Stimulated activated CD8-positive, alpha-beta memory T cell treated with anti-CD3 and anti-CD28 coated beads, Interleukin-12 subunit alpha, Interleukin-12 subunit beta, amount 100 ng/mL, for 24 hours (primary cell): ENCODE measurements at regions not wholly inside any gene's neighbourhood (a gene's known extent, or its start where the extent isn't known, plus 50 kb on each side); places are given as distances from the start of the nearest gene placed in this dataset.
"Not testable (repeated sequence)": the region's sequence is repeated elsewhere in the genome, so short reads cannot be mapped to it uniquely, and the experiment has no call there.

ENCODE experiments used
- DNase-seq: peaks from one replicate; pipeline ENCODE4 v3.0.0-alpha.2; 2020; ENCODE audit errors: extremely low read depth

DNA sequence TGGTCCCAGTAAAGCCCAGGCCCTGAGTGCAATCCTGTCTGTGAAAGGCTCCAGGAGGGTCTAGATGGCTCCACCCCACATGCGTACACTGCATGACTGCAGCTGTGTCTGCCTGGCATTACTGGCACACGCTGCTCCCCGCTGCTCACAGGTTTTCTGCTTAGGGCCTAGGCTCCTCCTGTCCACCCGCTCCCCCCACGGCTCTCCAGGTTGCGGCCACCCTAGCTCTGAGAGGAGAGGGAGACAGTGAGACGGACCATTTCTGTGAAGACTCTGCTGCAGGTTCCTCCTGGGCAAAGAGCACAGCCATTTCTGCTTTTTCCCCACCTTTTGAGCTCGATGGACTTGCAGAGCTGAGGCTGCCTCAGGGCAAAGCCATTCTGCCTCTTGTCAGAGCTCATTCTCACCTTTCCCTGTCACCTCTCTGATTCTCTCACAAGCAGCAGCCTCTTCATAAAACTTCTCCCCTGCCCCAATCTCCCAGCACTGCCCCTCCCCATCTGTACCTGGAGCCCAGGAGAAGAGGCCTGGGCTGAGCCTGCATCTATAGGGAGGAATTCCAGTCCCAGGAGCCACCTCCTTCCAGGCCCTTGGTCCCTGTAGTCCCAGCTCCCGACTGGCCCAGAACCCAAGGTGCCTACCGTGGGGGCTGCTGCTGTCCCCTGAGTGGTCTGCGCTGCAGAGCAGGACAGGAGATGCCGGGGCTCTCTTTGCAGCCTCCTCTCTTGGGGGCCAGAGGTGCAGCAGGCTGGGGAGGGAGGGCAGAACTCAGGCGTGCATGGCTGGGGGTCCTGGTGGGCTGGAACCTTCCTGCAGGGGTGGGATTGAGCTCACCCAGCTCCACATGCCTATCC is 433.7 kb upstream of the B3GAT1 start:
- DNase-seq, result no peak

DNA sequence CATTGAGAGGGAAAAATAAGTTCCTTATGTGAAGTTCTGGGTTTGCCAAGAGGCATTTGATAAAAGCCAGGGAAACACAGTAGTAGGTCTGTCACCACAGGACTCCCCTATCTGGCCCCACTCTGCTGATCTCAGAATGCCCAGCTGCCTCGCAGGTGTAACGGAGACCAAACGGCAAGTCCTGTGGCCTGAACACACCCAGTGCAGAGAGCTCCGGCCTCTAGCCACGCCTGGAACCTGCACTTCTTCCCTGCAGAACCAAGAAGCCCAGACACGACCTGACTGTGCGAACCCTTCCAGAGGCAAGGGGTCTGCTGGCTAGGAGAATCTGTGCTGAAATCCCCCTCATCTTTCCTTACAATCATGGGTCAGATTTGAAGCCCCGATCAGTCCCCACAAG is 432.8 kb upstream of the B3GAT1 start:
- no peak for DNase-seq

DNA sequence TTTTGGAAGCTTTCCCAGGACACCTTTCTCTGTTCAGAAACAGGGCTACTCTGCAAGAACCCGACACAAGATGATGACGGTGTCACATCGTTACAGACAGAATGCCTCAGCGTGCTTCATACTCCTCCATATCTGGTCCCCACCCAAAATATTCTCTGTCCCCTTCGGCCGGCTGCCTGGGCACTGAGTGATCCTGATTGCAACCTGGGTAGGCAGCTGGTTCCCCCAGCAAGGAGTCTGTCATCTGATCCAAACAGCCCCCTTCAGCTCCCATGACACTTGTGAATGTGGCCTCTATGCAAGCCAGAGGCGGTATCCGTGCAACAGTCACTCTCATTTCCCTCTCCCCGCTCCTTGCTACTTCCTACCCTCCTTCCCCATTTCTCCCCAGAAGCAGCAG is 431.7 kb upstream of the B3GAT1 start:
- no peak for DNase-seq

DNA sequence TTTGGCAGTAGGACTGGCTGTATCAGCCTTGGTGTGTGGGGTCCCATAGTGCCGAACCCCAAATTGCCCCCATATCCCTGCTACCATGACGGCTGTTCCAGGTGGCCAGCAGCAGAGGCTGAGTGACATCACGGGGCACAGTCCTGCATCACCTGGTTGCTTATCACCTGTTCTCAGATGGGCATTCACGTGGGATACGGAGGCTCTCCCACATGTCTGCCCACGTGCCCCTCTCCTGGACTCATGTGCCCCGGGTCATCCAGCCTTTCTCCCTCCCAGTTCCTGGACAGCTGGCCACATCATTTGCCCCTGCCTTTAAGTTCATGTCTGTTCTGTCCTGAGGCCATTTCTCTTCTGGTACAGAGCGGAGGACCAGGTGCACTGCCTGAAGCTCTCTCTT is 431.0 kb upstream of the B3GAT1 start:
- DNase-seq, result no peak

DNA sequence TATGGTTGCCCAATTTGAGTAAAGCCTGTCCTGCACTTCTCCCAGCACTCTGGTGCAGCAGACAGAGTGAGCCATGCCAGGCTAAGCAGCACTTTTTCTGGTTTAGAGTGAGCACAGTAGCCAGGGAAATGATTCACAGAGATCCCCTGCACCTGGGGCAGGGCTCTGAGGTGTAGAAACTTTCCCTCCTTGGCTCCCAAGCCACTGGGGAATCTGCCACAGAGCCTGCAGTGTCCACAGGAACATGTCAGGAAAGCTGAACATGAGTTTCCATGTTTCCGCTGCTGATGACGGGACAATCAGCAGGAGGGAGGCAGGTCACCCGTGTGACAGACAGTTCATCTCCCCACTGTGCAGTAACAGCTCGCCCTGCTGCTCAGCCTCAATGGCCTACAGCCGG is 429.9 kb upstream of the B3GAT1 start:
- no peak for DNase-seq

DNA sequence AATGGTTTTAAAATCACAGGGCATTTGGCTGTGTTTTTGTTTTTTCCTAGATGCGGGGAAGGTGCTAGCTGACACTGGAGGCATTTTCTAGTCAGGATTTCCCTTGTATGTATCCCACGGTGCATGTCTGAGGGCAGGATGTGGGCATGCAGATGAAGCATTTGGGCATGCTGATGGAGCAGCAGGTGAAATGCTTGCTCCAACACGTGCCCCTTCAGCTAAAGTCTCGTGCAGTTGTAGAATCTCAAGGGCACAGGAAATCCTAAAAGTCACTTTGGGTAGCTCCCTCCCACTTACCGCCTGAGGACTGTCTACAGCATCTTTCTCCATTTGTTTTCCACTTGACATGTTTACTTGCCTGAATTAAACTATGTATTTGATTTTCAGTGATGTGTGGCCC is 429.4 kb upstream of the B3GAT1 start:
- no peak for DNase-seq

DNA sequence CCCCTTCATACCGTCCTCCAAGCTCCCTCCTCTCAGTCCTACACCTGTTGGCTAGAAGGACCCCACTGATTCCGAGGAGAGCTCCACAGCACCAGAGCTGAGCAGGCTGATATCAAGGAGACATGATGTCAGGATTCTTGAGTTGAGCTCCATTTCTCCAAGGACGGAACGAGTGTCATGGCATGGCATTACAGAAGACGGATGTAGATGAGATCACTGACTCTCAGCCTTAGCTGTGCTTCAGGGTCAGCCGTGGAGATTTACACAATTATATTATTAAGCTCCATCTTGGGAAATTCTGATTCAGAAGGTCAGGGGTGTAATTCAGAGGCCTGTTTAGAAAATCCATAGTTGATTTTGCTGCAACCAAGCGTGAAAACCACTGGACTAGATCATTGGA is 428.9 kb upstream of the B3GAT1 start:
- no peak for DNase-seq

DNA sequence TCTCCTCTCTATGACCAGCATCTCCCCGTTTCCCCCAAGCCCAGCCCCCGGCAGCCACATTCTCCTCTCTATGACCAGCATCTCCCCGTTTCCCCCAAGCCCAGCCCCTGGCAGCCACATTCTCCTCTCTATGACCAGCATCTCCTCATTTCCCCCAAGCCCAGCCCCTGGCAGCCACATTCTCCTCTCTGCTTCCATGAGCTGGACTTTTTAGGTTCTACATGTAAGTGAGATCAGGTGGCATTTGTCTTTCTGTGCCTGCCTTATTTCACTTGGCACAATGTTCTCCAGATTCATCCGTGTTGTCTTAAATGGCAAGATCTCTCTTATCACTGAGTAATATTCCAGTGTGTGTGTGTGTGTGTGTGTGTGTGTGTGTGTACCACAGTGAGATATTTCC is 428.1 kb upstream of the B3GAT1 start:
- DNase-seq, result not testable (repeated sequence)

DNA sequence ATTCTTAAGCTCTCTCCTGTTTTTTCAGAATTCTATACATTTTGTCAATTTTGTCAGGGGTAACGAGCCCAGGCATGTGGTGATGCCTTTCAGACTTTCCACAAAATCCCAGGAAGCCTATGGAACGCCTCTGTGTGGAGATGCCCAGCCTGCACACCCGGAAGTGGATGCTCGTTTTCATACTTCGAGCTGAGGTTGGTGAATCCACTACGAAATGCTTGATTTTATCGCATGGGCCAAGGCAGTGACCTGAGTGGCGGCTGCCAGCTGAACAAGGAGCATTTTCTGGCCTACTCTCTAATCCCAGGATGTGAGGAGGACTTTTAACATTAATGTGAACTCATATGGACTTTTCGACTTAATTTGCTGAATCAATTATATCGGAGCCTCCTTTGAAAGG is 426.7 kb upstream of the B3GAT1 start:
- DNase-seq, result no peak

DNA sequence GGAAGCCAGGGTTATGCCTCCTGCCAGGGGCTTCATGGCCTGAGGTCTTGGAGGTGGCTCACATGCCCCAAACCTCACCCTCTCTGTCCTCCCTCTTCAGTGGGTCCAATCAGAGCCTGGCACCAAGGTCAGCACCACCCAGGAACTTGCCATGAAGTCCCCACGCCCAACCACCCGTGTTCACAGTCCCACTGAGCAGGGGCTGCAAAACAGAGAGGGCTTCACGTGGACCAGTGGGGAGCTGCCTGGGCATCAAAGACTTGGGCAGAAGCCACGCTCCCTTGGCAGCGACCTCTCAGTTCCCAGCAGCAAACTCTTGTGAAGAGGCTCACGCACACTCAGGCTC is 425.8 kb upstream of the B3GAT1 start:
- DNase-seq, result no peak

DNA sequence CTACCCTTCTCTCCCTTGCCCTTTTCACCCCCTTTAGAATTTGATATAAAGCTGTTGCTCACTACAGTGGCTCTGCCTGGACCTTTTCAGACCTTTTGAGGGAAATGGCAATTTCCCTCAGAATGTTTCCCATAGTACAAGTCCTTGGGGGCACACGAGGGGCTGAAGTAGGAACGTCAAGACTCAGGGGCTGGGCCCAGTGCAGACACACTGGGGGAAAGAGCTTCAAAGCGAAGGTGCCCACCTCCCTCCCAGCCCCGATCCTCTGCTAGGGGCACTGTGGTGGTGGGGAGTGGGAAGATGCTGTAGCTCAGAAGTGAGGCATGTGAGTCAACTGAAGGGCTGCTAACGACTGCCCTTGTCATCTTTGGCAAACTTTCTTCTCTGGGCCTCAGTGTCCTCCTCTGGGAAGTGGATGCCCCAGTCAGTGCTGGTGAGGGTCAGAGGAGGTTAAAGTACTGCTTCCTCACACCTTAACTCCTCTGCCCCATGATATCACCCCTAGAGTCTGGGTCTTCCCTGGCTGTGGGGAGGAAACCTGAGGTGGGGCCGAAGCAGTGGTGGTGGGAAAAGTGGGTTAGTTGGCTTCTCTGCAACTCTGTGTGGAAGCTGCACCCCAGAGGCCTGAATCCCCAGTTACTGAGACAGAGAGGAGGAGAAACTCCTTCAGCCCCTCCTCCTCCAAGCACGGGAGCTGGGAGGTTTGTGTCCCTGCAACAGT is 425.3 kb upstream of the B3GAT1 start:
- no peak for DNase-seq

DNA sequence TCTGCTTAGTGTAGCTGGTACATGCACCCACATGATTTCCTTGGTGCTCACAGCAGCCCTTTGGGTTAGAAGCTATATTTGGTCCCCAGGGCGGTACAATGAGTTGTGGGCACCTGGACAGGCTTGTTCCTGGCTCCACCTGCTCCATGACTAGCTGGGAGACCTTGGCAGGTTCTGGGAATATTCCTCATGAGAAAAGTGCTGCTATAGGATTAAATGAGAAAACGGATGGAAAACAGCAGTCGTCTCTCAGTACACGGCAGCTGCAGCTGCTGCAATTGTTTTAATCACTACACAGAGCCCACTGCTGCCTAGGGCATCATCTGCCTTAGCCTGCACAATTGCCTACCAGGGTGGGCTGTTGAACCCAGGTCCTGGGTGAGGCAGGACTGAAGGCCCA is 424.5 kb upstream of the B3GAT1 start:
- DNase-seq, result no peak

DNA sequence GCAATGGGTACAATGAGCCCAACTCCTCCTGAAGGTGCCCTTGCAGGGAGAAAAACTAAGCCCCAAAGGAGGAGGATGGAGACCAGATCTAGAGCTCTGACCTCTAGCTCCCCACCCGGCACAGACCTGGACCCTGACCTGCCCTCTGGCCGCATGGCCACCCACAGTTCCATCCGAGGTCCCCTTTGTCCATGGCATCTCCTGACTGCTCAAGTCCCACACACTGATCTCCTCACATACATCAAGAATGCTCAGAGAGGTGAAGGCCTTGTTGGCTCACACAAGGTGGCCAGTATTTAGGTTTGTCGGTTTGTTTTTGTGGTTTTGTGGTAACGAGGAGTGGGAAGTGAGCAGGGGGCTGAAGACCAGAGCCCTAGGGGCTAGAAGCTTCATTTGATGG is 423.5 kb upstream of the B3GAT1 start:
- no peak for DNase-seq

DNA sequence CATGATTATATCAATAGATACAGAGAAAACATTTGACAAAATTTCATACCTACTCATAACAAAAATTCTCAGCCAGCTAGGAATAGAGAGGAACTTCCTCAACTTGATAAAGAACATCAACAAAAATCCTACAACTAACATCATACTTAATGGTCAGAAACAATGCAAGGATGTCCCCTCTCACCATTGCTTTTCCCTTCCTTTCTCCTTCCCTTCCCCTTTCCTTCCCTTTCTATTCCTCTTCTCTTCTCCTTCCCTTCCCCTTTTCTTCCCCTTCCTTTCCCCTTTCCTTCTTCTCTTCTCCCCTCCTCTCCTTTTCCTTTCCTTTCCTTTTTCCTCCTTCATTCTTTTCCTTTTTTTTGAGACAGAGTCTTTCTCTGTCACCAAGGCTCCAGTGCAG is 418.3 kb upstream of the B3GAT1 start:
- no peak for DNase-seq

DNA sequence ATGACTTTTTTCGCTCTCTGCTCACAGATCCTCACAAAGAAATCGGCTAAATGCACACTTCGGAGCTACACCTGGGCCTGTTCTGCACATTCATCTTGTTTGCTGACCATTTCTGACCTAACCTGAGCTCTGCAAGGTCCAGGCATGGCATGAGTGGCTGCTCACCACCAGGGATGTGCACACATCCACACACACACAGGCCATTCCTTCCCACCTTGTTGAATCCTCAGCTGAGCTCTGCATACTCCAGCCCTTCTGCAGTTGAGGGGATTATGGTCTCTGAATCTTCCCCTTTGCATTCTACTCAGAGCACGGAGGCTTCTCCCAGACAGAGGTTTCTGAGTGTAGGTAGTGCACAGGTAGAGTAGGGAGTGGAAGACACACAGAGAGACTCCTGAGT is 411.9 kb upstream of the B3GAT1 start:
- DNase-seq, result no peak

DNA sequence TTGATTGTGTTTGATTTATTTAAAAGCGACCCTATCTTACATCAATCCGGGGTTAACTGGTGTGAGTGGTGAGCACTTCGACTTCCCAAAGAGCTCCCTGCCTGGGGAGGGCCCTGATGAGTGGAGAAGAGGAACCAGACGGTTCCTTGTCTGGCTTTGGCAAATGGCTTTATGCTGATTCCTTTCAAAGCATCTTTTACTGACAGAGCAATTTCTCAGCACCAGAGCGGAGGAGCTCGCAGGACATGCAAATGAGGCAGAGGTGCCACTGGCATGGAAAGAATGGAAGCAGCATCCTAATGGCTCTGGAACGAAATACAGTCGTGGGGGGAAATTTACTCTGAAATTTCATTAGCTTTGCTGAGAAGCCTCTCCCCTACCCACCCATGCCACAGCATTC is 410.9 kb upstream of the B3GAT1 start:
- DNase-seq, result no peak

DNA sequence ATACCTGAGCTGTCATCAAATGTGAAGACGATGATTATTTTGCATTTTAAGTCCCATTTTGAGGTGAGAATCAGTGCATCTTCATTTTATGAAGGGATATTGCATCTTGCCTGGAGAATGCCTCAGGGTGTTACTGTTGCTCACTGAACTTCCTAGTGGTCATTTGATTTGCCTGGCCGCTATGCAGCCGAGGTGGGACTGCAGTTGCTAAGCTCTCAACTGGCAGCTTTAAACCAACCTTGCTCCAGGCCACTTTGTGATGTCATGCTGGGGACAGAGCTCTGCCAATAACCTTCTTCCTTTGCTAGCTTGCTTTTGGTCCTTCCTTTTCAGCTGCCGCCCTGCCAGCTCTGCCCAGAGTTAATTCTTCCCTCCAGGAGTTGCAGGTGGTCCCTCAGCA is 409.4 kb upstream of the B3GAT1 start:
- DNase-seq, result no peak

DNA sequence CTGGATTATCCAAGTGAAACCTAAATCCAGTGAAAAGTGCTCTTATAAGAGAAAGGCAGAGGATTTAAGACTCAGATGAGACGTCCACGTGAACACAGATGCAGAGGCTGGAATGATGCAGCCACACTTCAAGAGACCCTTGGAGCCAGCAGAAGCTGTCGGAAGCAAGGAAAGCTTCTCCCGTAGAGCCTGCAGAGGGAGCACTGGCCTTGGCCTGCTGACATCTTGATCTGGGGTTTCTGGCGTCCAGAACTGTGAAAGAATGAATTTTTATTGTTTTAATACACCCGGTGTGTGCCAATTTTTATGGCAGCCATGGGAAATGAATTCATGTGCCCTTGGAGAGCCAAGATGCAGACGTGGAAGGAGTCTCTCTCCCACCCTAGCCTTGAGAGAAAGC is 407.0 kb upstream of the B3GAT1 start:
- DNase-seq, result no peak

DNA sequence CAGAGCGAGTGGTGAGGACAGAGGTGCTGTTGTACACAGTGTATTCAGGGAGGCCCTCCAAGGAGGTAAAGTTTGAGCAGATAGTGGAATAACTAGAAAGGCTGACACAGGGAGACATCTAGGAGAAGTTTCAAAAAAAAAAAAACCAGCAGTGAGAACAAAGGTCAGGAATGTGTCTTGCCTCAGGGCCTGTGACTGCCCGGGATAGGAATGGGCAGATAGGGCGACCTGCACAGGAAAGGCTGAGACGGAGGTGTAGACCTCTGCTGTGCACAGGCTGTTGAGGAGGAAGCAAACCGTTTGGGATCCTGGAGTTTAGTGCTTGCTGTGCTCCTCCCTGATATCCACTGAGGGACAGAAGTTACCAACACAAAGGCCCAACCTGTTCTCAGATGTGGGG is 406.5 kb upstream of the B3GAT1 start:
- DNase-seq, result no peak

DNA sequence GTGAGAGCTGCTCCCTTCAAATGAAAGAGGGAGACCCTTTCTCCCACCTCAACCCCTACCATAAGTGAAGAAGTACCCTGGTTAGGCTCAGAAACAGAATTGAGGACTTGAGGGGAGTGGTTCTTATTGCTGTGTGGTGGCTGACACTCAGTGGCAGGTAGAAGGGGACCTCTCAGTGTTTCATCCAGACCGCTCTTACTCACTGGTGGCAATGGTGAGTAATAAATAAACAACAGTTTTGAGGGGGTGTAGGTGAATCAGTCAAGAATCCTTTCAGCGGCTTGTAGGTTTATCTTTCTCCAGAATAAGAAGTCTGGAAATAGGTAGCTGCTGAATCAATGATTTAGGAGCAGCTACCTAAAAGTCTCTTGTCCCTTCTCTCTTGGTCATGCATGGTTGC is 403.4 kb upstream of the B3GAT1 start:
- DNase-seq, result no peak

DNA sequence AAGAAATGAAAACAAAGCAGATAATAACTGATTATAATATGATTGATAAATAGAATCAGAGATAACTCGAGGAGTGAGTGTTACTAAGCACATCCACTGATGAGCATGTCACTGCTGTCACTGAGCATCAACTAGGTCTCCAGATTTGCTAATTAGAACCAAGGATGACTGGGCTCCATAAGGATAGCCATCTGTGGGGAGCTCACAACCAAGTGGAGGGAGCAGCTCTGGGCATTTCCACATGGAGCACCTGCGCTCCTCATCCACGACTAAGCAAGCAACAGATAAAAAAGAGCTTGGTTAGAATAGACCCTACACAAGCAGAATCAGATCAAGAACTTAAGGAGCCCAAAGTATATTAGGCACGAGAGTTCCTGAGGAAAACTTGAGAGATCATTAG is 396.0 kb upstream of the B3GAT1 start:
- DNase-seq, result no peak

DNA sequence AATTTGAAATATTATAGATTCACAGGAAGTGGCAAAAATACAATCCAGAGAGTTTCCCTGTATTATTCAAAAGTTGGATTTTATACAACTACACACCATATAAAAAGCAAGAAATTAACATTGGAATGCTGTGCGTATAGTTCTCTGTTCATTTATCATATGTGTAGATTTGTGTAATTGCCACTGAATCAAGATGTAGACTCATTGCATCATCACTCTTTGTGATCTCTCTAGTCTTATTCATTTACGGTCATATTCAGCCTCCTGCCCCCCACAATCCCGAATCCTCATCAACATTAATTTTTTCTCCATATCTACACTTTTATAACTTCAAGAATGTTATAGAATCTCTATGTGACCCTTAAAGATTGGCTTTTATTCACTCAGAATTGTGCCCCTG is 390.6 kb upstream of the B3GAT1 start:
- no peak for DNase-seq

DNA sequence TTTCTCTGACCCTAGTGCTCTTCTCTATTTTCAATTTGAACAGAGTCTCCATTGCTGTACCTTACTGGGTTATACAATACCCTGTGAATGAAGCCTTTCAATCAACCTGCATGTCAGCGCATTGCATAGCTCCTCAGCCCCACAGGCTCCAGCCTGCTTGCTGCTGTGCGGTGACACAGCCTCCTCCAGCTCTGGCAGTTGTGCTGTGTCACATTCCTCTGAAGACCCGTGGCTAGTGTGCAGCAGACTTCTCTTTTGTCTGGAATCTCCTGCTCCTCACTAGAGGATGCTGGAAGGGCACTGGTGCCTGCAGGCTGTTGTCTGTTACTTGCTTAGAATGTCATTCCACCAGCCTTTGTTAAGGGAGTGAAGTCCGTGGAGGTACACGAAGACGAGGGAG is 390.1 kb upstream of the B3GAT1 start:
- no peak for DNase-seq

DNA sequence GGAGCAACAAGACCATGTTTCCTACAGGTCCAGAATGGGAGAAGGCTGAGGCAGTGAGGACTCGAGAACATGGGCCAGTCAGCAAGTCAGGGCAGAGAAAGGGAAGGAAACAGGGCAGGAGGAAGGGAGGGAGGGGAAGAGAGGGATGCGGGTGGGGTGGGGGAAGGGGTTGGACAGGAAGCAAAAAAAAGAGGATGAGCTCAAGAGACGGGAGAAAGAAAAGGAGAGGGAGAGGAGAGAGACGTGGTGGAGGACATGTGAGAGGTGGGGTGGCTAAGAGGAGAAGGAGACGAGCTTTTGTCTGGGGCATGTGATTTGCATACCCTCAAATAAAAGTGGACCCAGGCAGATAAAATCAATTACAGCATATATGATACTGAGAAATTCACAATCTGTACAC is 389.5 kb upstream of the B3GAT1 start:
- DNase-seq, result no peak
